ENCODE measurements at regions not wholly inside any gene's neighbourhood (a gene's known extent, or its start where the extent isn't known, plus 50 kb on each side); places are given as distances from the start of the nearest gene placed in this dataset.

DNA sequence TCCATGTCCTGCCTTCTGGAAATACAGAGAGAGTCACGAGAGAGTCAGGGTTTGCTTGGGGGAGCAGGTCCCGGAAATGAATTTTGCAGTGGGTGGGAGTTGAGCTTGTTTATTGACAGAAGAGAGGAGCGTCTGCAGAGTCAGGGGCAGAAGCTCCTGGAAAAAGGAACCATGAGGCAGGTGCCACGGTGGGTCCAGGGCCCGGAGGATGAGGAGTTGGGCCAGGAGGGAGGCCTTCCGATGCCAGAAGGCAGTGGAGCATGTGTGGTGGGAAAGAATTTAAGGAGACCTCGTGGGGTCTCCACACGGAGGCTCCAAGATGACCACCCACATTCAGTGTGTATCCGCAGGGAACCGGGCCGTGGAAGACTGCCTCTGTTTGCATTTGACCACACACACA lies 461.2 kb downstream of the BRD1 start:
- POLR2A ChIA-PET: no interaction called here
- TF ChIP-seq, protein P1, sequence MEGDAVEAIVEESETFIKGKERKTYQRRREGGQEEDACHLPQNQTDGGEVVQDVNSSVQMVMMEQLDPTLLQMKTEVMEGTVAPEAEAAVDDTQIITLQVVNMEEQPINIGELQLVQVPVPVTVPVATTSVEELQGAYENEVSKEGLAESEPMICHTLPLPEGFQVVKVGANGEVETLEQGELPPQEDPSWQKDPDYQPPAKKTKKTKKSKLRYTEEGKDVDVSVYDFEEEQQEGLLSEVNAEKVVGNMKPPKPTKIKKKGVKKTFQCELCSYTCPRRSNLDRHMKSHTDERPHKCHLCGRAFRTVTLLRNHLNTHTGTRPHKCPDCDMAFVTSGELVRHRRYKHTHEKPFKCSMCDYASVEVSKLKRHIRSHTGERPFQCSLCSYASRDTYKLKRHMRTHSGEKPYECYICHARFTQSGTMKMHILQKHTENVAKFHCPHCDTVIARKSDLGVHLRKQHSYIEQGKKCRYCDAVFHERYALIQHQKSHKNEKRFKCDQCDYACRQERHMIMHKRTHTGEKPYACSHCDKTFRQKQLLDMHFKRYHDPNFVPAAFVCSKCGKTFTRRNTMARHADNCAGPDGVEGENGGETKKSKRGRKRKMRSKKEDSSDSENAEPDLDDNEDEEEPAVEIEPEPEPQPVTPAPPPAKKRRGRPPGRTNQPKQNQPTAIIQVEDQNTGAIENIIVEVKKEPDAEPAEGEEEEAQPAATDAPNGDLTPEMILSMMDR (IDR thresholded peaks at IDR 0.05; ENCODE audit: insufficient read depth, low read depth, low read length): no peak
- Histone ChIP-seq H3K27me3 (ENCODE audit: control insufficient read depth, insufficient read depth, low read length) (no peaks in the 10 kb centered on the region), H3K36me3 (ENCODE audit: control insufficient read depth, insufficient read depth, low read length) (no peaks in the 10 kb centered on the region), H3K4me3 (ENCODE audit: low read depth, low read length) (no peak overlapping the region)
- DNase-seq (ENCODE audit: low read depth): no peak
- CTCF ChIA-PET: no interaction called here

DNA sequence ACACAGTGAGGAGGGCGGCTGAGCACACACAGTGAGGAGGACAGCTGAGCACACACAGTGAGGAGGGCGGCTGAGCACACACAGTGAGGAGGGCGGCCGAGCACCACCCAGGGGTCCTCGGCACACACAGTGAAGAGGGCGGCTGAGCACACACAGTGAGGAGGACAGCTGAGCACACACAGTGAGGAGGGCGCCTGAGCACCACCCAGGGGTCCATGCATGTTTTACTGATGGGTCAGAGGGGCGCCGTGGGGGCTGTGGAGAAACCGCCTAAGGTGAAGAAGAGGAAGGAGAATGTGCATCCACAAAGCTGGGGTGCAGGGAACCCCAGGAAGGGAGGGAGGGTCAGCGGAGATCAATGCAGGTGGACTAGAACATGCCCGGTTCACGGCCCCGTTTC lies 461.8 kb downstream of the BRD1 start:
- ChIA-PET CTCF (no interaction called here), POLR2A (no interaction called here)
- DNase-seq (ENCODE audit: low read depth): no peak
- TF ChIP-seq, protein P1 (IDR thresholded peaks at IDR 0.05; ENCODE audit: insufficient read depth, low read depth, low read length): no peak
- H3K4me3 ChIP-seq (ENCODE audit: low read depth, low read length): no peak overlapping the region
- H3K36me3 ChIP-seq (ENCODE audit: control insufficient read depth, insufficient read depth, low read length): no peaks in the 10 kb centered on the region
- no peaks in the 10 kb centered on the region for H3K27me3 ChIP-seq (ENCODE audit: control insufficient read depth, insufficient read depth, low read length)

DNA sequence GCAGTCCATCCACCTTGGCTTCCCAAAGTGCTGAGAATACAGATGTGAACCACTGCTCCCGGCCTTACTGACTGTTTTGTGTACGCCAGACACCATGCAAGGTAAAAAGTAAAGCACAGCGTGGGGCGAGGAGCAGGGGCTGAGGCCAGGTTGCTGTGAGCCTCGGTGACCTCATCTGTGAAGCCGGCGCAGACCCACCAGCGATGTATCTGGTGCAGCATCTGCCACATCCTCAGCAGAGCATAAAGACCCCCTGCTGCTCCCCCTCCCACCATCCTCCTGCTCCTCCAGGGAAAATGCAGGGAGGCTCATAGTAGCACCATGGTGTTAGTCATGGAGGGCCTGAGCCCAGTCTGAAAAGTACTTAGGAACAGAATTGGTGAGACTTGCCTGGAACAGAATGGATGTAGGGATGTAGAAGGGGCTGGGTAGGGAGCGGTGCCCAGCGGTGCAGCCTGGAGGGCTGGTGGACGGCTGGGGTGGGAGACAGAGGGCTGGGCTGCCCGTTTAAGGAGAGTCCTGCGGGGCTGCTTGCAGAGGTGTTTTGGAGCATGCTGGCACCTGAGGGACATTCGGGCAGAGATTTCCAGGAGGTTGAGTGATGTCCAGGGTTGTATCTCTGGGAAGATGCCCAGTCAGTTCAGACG lies 462.4 kb downstream of the BRD1 start:
- ChIA-PET POLR2A (no interaction called here), CTCF (no interaction called here)
- TF ChIP-seq, protein P1 (IDR thresholded peaks at IDR 0.05; ENCODE audit: insufficient read depth, low read depth, low read length): no peak
- H3K4me3 ChIP-seq (ENCODE audit: low read depth, low read length): no peak overlapping the region
- no peaks in the 10 kb centered on the region for H3K36me3 ChIP-seq (ENCODE audit: control insufficient read depth, insufficient read depth, low read length)
- no peaks in the 10 kb centered on the region for H3K27me3 ChIP-seq (ENCODE audit: control insufficient read depth, insufficient read depth, low read length)
- no peak for DNase-seq (ENCODE audit: low read depth)

DNA sequence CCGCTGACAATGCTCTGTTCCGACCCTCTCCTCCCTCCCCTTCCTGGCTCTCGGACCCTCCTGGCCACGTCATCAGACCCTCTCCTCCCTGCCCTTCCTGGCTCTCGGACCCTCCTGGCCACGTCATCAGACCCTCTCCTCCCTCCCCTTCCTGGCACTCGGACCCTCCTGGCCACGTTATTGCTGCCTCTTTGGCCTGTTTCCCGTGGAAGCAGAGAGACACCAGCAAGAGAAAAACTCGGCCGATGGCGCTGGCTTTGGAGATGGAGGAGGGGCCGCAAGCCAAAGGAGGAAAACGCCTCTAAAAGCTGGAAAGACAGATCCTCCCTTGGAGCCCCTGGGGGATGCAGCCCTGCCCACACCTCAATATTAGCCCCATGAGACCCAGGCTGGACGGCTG lies 463.3 kb downstream of the BRD1 start:
- Histone ChIP-seq H3K36me3 (ENCODE audit: control insufficient read depth, insufficient read depth, low read length) (no peaks in the 10 kb centered on the region), H3K4me3 (ENCODE audit: low read depth, low read length) (no peak overlapping the region), H3K27me3 (ENCODE audit: control insufficient read depth, insufficient read depth, low read length) (no peaks in the 10 kb centered on the region)
- TF ChIP-seq, protein P1 (IDR thresholded peaks at IDR 0.05; ENCODE audit: insufficient read depth, low read depth, low read length): no peak
- CTCF ChIA-PET: no interaction called here
- POLR2A ChIA-PET: no interaction called here
- DNase-seq (ENCODE audit: low read depth): no peak

DNA sequence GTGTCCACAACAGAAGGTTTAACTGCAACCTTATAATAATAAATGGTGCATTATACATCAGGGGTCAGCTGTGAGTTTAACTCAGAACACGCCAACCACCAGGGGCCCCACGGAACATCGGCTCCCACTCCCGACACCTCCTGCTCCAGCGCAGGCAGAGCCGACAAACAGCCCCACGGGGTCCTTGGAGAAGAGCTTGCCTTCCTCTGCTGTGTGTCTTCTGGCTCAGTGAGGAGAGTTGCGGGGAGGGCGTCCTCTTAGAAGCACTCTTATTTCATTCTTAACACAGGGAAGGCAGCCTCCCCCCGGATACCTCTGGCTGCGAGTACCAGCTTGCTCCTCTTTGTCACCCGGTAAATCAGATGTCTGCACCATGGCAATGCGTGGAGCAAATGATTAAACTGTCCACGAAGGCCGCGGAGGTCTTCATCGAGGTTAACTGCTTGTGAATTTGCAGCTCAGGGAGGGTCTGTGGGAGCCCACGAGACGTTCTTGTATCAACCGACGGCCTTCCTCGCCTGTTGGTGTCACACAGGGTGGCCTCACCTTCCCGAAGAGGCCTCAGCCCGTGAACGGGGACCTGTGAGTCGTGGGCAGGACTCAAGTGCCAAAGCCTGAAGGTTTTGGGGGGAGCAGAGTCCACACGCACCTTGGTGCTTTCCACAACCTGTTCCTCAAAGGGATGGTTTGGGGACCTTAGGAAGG lies 464.0 kb downstream of the BRD1 start:
- TF ChIP-seq, protein P1 (IDR thresholded peaks at IDR 0.05; ENCODE audit: insufficient read depth, low read depth, low read length): no peak
- no peak for DNase-seq (ENCODE audit: low read depth)
- CTCF ChIA-PET: no interaction called here
- no peaks in the 10 kb centered on the region for H3K27me3 ChIP-seq (ENCODE audit: control insufficient read depth, insufficient read depth, low read length)
- H3K4me3 ChIP-seq (ENCODE audit: low read depth, low read length): no peak overlapping the region
- POLR2A ChIA-PET: no interaction called here
- no peaks in the 10 kb centered on the region for H3K36me3 ChIP-seq (ENCODE audit: control insufficient read depth, insufficient read depth, low read length)

Measured in BJ (cell line).